GM12878 (cell line): ENCODE measurements at regions not wholly inside any gene's neighbourhood (a gene's known extent, or its start where the extent isn't known, plus 50 kb on each side); places are given as distances from the start of the nearest gene placed in this dataset.

Experiments
- CTCF ChIP-seq, 3 experiments: IDR thresholded peaks in 2 of 3; conservative IDR thresholded peaks in 1 of 3; 2 replicates each; pipeline ENCODE4 v1.5.1; 2011; ENCODE audit warnings: low read depth in 3 of 3, low read length in 3 of 3, mild to moderate bottlenecking in 3 of 3, control low read depth in 2 of 3, moderate library complexity in 2 of 3, inconsistent platforms in 1 of 3, mixed read lengths in 1 of 3; ENCODE audit not compliant: control insufficient read depth in 2 of 3, insufficient read depth in 1 of 3; ENCODE audit errors: extremely low read depth in 1 of 3
- POLR2A ChIP-seq: IDR thresholded peaks from 2 replicates; pipeline ENCODE4 v1.6.1; 2011; ENCODE audit warnings: low read depth, mild to moderate bottlenecking, low read length
- PRDM15 ChIP-seq: fragments of 450-650 bp; formaldehyde crosslinking; IDR thresholded peaks from 2 replicates; pipeline ENCODE4 v1.4.0; 2020; ENCODE audit warnings: mild to moderate bottlenecking, moderate library complexity
- RCOR1 ChIP-seq: conservative IDR thresholded peaks from 2 replicates; pipeline ENCODE4 v1.6.1; 2012; ENCODE audit warnings: low read depth, low read length, improper control_type of control experiment
- ZNF207 ChIP-seq: fragments of 450-650 bp; IDR thresholded peaks from 2 replicates; pipeline ENCODE4 v1.6.1; 2014; ENCODE audit warnings: antibody characterized with exemption, mild to moderate bottlenecking, borderline replicate concordance

GRCh38 chr11:92278791-92279433 is 54.3 kb downstream of the FAT3 start:
- TF ChIP-seq RCOR1 (no peak), PRDM15 (no peak), ZNF207 (no peak), POLR2A (no peak), CTCF (IDR thresholded peaks at IDR 0.05 in 2 of 3, conservative IDR thresholded peaks at IDR 0.05 in 1 of 3; ENCODE audit: control insufficient read depth in 2 of 3, extremely low read depth in 1 of 3, insufficient read depth in 1 of 3, low read depth in 3 of 3, low read length in 3 of 3) (no peak)
